Upper lobe of right lung (tissue), 1 donor: ENCODE measurements at regions not wholly inside any gene's neighbourhood (a gene's known extent, or its start where the extent isn't known, plus 50 kb on each side); places are given as distances from the start of the nearest gene placed in this dataset.

Source experiments
- ATAC-seq: fragments of 200-7000 bp; cut with Tn5 transposase; one replicate; pipeline ENCODE4 v1.9.1; 2020; ENCODE audit warnings: mild to moderate bottlenecking, moderate library complexity
- DNase-seq: peaks from one replicate; pipeline ENCODE4 v3.0.0-alpha.2; 2020
- H3K27ac ChIP-seq: fragments of 200-600 bp; one replicate; pipeline ENCODE4 v1.8.0; 2022
- H3K27me3 ChIP-seq: fragments of 200-600 bp; one replicate; pipeline ENCODE4 v1.8.0; 2022; ENCODE audit warnings: mild to moderate bottlenecking
- H3K36me3 ChIP-seq: fragments of 200-600 bp; one replicate; pipeline ENCODE4 v1.8.0; 2022
- H3K4me1 ChIP-seq: fragments of 200-600 bp; one replicate; pipeline ENCODE4 v1.8.0; 2022
- H3K4me3 ChIP-seq: fragments of 200-600 bp; one replicate; pipeline ENCODE4 v1.8.0; 2022; ENCODE audit warnings: mild to moderate bottlenecking
- H3K9me3 ChIP-seq: fragments of 200-600 bp; one replicate; pipeline ENCODE4 v1.8.0; 2022
- CTCF ChIP-seq: fragments of 200-600 bp; IDR thresholded peaks from one replicate; pipeline ENCODE4 v1.8.0; 2022; ENCODE audit warnings: antibody characterized with exemption
- intact Hi-C: fragments of 100-400 bp; cut with DNase I; formaldehyde crosslinking; loops from one replicate; pipeline ENCODE4 v1.11.0; 2022
- donor health status: DM: no; HTN: yes; CAD: no; lungs with severe emphysema.

GRCh38 chr6:43912598-43913371 is 142.8 kb downstream of the VEGFA start:
- Histone ChIP-seq H3K4me1 (peaks cover 3% of the 10 kb centered on the region), H3K36me3 (no peaks in the 10 kb centered on the region), H3K9me3 (no peaks in the 10 kb centered on the region), H3K27ac (no peak overlapping the region), H3K4me3 (no peak overlapping the region), H3K27me3 (no peaks in the 10 kb centered on the region)
- no peak for TF ChIP-seq CTCF
- intact Hi-C loops: no loop called here
- DNase-seq: no peak
- no peak for ATAC-seq

- Histone ChIP-seq H3K27ac (no peak overlapping the region), H3K4me3 (no peak overlapping the region), H3K36me3 (no peaks in the 10 kb centered on the region), H3K27me3 (no peaks in the 10 kb centered on the region), H3K4me1 (no peaks in the 10 kb centered on the region), H3K9me3 (no peaks in the 10 kb centered on the region)
- TF ChIP-seq CTCF: no peak
- DNase-seq (no peak), ATAC-seq (no peak)
- intact Hi-C loops: no loop called here
Observed at GRCh38 chr6:43912116-43912577, 142.1 kb downstream of the VEGFA start.

- Histone ChIP-seq H3K36me3 (no peaks in the 10 kb centered on the region), H3K9me3 (no peaks in the 10 kb centered on the region), H3K27ac (no peak overlapping the region), H3K4me1 (no peaks in the 10 kb centered on the region), H3K27me3 (no peaks in the 10 kb centered on the region), H3K4me3 (no peak overlapping the region)
- no peak for TF ChIP-seq CTCF
- ATAC-seq (peak; percentile 5), DNase-seq (no peak)
- intact Hi-C loops: no loop called here
Observed at GRCh38 chr6:43911354-43912115, 141.5 kb downstream of the VEGFA start.

GRCh38 chr6:43910638-43911353 is 140.8 kb downstream of the VEGFA start:
- DNase-seq (no peak), ATAC-seq (peak; percentile 53)
- Histone ChIP-seq H3K4me3 (no peak overlapping the region), H3K36me3 (no peaks in the 10 kb centered on the region), H3K4me1 (no peaks in the 10 kb centered on the region), H3K27me3 (no peaks in the 10 kb centered on the region), H3K9me3 (no peaks in the 10 kb centered on the region), H3K27ac (no peak overlapping the region)
- intact Hi-C loops: no loop called here
- no peak for TF ChIP-seq CTCF

- Histone ChIP-seq H3K27me3 (no peaks in the 10 kb centered on the region), H3K9me3 (no peaks in the 10 kb centered on the region), H3K4me1 (no peaks in the 10 kb centered on the region), H3K27ac (no peak overlapping the region), H3K36me3 (no peaks in the 10 kb centered on the region), H3K4me3 (no peak overlapping the region)
- no peak for ATAC-seq
- no peak for DNase-seq
- intact Hi-C loops: no loop called here
- no peak for TF ChIP-seq CTCF
Observed at GRCh38 chr6:43910149-43910637, 140.2 kb downstream of the VEGFA start.
